ENCODE measurements at regions not wholly inside any gene's neighbourhood (a gene's known extent, or its start where the extent isn't known, plus 50 kb on each side); places are given as distances from the start of the nearest gene placed in this dataset.

DNA sequence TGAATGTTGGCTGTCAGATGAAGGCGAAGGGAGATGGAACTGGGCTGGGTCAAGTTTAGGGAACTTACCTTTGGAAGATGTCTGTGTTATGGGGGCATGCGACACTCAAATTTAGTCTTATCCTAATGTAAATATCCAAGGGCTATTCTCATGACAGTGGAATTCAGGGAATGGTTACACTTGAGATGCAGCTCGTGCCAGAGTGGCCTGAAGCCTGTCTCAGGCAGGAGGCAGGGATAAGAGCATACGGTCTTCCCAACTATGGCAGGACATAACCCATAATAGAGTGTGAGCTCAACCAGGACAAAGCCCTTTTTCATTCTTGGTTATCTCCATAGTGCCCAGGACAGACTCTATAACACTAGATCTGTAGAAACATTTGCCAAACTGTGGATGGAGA is 393.3 kb upstream of the CDH11 start:
- TF ChIP-seq, protein P1, sequence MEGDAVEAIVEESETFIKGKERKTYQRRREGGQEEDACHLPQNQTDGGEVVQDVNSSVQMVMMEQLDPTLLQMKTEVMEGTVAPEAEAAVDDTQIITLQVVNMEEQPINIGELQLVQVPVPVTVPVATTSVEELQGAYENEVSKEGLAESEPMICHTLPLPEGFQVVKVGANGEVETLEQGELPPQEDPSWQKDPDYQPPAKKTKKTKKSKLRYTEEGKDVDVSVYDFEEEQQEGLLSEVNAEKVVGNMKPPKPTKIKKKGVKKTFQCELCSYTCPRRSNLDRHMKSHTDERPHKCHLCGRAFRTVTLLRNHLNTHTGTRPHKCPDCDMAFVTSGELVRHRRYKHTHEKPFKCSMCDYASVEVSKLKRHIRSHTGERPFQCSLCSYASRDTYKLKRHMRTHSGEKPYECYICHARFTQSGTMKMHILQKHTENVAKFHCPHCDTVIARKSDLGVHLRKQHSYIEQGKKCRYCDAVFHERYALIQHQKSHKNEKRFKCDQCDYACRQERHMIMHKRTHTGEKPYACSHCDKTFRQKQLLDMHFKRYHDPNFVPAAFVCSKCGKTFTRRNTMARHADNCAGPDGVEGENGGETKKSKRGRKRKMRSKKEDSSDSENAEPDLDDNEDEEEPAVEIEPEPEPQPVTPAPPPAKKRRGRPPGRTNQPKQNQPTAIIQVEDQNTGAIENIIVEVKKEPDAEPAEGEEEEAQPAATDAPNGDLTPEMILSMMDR (conservative IDR thresholded peaks at IDR 0.05 in 1 of 2, IDR thresholded peaks at IDR 0.05 in 1 of 2; ENCODE audit: extremely low read depth in 1 of 2, insufficient read depth in 1 of 2, low read depth in 1 of 2, low read length in 2 of 2): no peak
- TF ChIP-seq EZH2 (IDR thresholded peaks at IDR 0.05; ENCODE audit: borderline replicate concordance, low read length): no peak
